CD4-positive, alpha-beta T cell treated with Interleukin-17A for 1 hour (primary cell): ENCODE measurements at regions not wholly inside any gene's neighbourhood (a gene's known extent, or its start where the extent isn't known, plus 50 kb on each side); places are given as distances from the start of the nearest gene placed in this dataset.

ENCODE experiments used
- DNase-seq: peaks from one replicate; pipeline ENCODE4 v3.0.0-alpha.2; 2020

DNA sequence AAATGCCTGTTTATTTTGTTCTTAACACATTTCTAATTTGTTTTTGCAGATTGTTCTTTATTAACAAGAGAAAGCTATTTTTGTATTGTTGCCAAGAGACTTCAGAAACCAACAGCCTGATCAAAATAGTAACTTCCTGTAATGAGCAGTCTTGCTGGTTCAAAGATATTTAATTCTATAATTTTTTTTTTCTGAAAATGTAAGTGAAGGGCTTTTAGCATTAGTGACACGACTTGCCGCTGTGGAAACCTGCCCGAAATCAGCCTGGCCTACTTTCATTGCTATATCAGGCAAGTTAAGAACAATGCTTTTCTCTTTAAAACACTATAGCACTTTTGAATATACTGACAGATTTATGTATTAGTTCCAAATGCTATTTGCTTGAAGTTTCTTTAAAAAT, 374.3 kb downstream of the EFNB2 start:
- no peak for DNase-seq

DNA sequence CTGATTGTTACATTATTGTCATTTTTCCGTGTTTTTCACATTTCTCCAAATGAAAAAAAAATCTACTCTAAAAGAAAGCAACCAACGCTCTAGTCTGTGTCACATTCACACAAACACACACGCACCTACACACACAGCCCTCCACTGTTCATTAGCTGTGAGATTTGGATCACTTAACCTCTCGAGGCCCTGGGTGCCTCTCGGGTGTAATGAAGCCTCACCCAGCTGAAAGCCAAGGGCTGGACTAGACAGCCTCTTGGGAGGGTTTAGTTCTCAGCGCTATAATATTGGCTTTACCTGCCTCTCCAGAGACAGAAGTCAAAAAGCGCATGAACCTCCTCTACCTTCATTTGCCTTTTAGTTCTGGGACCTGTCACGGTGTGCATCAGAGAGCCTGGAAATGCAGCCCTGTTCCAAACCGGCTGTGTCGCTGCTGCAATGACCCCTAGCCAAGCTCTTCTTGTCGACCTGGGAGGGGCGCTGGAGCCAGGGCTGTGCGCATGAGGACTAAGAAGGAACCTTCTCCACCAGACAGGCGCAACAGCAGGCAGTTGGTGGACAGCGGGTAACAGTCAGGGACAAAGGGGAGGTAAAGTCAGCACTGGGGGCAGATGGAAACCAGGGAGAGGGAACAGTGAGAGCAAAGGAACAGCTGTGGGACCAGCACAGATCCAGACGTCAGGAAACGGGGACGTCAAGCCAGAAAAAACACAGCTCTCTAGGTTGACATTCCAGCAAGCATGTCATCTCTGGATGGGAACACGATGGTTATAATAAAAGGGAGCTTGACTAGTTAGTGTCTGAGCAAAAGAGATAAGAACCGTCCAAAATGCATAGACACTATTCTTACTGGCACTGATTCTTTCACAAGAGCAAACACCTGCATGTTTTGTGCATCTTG, 375.9 kb downstream of the EFNB2 start:
- DNase-seq = no peak

DNA sequence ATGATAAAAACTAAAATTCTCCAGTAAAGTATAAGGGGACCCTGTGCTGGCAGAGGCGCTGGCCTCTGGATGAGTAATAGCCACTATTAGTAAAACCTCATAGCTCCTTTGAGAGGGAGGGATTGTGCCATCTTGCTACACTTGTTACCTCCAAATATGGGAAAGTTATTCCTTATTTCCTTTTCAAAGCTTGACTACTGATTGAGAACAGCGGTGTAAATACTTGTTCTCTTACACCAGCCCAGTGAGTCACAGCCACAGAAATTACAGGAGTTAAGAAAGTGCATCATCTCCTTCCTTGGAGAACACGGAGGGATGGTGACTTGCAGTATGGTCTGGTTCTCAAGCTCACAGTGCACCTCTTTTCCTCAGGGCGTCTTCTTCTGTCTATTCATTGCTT, 379.0 kb downstream of the EFNB2 start:
- no peak for DNase-seq

DNA sequence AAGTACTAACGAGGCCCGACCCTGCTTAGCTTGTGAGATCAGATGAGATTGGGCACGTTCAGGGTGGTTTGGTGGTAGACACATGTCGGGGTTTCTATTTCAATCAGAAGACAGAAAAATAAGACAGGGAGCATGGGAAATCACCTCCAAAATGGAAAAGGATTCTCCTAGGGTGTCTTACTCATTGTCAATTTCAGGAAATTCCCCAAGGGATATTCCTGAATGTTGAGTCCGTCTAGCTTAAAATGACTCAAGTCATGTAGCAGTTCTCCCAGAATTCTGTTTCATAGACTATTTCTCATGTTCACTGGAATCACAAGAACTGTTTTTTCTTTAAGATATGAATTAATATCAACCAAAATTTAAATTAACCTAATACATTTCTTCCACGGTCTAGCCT, 380.1 kb downstream of the EFNB2 start:
- DNase-seq = no peak

DNA sequence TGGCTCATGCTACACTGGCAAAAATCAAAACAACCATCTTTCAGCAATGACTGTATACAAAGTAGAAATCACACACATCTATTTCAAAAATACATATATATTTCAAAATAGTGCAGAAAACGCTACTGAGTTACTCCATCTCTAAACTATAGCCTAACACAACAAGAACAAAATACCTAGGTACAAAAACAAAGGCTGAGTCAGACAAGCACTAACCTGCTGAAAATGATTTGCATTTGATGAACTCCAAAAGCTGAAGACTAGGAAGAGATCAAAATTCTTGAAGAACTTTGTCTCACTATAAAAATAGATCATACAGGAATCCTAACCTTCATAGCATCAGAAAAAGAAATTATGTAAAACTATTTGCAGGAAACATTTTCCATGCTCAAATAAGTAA, 381.6 kb downstream of the EFNB2 start:
- DNase-seq = no peak

DNA sequence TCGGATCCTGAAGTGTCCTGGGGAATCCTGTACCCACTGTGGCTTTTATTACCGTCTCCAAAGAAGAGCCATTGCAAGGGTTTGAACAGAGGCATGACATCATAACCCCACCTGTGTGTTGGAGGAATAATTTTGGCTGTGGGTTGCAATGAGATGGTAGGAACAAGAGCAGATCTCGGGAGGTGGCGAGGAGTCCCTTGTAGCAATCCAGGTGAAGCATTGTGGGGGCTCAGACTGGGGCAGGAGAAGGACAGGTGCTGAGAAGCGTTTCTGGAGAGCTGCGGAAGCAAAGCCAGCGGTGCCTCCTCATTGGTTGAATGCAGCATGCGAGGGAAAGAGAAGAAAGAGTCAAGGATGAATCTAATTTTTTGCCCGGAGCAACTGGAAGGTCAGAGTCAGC, 382.4 kb downstream of the EFNB2 start:
- DNase-seq = no peak

DNA sequence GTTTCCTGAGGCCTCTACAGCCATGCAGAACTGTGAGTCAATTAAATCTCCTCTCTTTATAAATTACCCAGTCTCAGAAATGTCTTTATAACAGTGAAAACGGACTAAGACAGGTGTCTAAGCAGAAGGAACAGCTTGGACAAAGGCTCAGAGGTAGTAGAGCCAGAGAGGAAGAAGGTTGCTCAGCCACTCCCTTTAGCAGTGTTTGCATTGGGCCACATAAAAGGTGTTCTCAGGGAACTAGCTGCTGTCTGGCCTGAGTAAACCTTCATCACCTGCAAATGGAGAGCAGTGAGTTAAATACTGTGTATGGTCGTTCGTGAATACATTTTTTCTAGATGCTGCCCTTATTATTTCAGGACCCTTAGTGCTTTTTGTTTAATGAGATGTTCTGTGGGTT, 383.4 kb downstream of the EFNB2 start:
- DNase-seq = no peak

DNA sequence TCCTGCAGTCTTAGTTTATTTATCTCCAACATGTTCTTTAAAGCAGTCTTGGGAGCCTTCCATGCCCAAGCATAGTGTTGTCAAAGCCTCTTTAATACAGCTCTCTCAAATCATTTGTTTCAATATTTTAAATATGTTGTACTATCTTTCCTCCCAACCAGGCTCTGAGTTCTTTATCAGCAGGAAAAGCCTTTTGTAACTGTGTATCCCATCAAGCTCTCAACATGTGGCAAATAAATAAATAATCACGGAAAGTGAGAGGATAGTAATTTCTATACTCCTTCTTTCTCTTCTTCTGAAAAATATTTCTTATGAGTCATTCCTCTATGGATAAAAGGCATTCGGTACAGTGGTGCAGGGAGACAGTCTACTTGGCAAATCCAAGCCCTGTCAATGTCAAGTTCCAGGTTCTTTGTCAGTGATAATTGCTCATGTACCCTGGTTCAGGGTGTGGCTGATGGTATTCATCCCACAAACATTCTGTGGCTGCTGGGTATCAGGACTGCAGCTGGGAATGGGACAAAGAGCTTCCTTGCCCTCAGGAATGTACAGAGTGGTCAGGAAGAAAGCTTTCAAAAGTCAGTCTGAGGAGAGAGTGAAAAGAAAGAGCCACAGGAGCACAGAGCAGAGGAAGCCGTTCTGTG, 384.3 kb downstream of the EFNB2 start:
- DNase-seq = no peak

DNA sequence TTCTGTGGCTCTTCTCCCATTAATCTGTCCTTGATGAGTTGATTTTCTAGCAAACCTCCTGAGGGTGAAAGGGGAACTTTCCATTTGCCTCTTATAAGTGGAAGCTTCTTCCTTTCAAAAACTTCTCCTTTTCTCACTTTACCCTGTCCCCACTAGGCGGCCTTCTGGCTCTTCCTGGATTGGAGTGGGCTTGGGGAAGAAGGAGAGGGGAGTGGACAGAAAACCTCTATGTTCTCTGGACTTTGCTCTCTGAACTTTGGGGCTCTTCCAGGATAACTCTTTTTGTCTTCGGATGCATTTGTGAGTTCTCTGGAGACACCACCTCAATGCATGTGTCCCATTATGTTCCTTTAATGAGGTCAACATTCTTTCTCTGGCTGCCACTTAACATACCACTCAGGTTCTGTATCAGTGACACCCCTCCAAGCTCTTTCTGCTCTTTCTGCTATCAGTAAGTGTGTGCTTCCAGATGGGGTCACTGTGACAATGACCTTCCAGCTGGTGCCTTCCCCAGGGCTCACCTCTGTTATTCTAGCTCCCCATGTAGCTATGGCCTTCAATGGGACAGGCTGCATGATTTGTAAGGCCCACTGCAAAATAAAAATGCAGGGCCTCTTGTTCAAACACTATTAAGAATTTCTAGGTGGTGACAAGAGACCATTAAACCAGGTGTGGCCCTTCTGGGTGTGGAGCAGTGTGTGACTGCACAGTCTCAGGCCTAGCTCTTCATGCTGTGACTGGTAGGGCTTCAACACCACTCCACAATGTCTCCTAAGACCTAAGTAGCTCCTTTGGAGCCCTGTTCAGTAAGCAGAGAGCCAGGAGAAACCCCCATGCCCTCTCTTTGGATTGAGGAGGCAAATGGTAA, 389.2 kb downstream of the EFNB2 start:
- DNase-seq = no peak

DNA sequence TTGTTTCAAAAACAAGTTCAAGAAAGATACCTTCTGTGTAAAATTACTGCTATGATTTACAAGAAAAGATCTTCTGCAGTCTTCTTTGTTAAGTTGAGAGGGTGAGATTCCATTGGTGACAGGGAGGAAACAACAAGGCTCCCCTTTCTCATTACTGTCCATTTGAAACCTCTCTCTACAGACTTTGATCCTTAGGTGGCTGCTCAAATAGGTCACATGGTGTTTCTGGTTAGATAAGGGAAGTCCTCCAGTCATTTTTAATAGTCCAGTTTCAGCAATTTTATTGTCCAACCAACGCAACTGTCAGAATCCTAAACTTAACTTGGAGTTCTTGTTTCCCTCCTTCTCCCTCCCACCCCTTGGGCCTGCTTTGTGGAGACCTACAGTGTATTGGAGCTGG, 390.4 kb downstream of the EFNB2 start:
- no peak for DNase-seq

DNA sequence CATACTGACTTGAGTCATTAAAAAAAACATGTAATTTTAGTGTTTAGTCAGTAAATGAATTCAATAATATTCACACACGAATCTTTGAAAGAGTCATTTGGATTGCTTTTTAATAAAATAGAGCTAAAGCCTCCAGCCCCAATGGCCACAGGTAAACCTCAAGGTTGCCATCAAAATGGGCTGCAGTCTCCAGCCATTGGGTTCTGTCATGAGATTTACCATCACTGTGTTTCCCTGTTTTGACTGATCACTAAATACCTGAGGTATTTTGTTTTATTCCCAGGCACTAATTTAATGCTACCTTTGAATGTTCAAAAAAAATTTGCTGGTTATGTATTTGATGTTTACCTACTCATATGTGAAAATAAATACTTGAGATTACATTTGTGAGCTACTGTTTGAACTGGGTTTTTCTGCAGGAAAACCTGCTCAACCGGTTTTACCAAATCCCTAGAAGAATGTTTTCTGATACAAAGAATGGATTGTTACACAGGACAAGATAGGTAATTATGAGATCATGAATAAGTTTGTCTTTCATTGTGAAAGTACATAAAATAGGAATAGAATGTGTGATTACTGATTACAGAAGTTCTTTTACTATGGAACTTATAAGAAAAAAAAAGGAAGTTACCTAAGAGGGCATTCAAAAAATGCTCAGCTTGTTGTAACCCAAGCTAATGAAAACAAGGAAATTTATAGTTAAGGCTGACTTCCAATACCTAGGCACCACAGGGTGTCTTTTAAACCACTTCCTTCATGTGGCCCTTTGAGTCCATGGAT, 391.3 kb downstream of the EFNB2 start:
- no peak for DNase-seq

DNA sequence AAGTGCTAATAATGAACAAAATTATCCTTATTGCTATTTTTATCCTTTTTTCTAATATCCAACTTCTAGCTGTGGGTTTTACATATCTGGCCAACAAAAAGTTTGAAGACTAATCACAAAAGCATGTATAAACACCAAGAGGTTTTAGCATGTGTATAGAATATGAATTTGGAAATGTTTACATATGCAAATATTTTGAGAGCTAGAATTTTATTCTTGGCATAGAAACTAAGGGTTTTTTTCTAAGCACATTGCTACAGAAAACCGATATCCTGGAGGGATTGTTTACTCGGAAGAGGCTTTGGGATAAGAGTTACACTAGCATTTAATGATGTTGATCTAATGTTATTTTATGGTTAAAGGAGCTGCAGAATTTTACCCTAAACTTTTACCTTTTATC, 392.1 kb downstream of the EFNB2 start:
- no peak for DNase-seq

DNA sequence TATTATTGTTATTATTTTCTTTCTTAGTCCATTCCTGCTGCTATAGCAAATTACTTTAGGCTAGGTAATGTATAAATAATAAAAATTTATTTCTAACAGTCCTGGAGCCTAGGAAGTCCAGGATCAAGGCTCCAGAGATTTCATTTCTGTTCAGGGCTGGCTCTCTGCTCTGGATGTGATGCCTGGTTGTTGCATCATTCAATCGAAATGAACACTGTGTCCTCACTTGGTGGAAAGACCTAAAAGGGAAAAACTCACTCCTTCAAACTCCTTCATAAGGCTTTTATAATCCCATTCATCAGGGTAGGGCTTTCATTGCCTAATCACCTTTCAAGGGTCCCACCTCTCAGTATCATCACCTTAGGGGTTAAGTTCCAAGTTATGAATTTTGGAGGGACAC, 395.0 kb downstream of the EFNB2 start:
- no peak for DNase-seq

DNA sequence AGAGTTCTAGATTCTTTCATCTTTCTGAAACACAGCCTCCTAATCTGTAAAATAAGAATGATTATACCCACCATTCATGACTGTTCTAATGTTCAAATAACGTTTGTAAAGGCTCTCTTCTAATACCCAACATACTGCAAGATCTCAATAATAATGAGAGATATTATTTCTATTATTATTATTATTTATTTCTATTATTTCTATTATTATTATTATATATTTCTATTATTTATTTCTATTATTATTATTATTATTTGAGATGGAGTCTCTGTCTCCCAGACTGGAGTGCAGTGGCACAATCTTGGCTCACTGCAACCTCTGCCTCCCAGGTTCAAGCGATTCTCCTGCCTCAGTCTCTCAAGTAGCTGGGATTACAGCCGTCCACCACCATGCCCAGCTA, 395.5 kb downstream of the EFNB2 start:
- DNase-seq = no peak

DNA sequence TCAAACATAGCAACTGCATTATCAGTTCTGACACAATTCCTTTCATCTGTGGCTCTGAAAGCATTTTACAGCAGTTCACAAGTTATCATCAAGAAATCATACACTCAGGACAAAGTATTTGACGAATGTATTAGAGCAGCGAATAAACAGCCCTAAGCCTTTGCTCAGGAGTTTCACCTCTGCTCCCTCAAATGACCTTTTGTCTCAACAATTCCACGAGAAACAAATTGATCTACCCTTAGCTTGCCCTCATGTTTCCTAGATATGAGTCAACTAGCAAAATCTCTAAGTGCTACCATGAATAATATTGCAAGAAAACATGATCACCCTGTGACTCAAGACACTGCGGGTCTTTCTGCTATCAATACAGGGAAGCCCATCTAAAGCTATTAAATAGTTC, 396.1 kb downstream of the EFNB2 start:
- DNase-seq = no peak

DNA sequence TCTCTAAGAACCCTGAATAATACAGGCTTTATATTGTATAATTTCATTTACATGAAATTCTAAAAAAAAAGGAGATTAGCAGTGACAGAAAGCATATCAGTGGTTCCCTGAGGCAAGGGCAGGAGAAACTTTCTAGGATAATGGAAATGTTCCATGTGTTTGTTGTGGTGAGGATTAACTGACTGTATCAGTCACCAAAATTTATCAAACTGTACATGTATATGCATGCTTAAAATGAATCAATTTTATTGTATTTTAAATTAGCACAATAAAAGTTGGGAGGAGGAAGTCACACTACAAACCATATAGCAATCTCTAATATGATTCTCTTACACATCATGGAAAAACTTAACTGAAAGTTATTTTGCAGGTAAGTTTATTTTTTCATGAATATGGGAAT, 396.8 kb downstream of the EFNB2 start:
- DNase-seq = no peak

DNA sequence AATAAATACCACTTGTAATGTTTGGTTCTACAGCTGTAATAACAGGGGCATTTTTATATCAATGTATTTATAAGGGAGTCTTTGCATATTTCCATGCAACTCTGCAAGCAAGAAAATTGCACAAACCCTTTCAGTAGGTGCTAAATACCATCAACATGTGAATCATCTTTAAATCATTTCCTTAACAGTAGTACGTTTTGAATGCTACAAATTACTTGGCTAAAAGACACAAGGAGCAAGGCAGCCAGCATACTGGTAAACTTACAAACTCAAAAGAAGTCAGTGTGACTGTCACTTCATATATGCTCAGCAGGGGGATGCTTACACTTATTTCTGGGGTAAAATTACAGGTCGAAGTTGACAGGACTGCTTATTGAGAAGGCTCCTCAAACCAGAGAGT, 402.4 kb downstream of the EFNB2 start:
- no peak for DNase-seq

DNA sequence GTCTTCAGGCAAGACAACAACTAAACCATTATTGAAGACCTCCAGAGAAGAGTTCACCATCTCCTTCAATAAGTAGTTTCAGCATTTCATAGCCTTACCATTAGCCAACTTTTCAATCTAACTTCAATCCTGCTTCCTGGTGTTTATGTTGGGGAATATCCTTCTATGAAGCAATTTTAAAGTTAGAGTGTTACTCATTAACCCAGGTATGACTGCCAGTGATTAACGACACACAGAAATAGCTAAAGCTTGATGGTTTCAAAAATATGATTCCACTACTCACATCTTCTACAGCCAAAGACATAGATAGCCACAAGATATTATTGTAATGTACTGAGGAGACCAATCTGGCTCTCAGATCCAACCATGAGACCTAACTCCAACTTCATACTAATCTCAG, 403.2 kb downstream of the EFNB2 start:
- DNase-seq = no peak

DNA sequence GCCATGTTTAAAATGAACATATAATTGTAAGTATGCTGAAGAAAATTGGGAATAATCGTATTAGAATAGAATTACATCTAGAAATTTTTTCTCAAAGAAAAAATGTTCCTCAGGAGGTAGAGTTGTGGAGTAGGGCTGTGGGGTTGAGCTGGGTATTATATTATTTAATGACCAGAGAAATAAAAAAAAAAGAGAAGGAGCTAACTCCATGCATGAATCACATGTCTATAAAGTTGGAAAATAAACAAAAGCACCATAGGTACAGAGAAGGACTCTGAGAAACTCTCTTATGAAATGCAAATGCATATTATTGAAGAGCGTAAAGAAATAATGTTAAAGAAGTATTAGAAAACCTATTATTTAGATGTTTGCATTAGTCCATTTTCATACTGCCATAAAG, 405.5 kb downstream of the EFNB2 start:
- DNase-seq = no peak

DNA sequence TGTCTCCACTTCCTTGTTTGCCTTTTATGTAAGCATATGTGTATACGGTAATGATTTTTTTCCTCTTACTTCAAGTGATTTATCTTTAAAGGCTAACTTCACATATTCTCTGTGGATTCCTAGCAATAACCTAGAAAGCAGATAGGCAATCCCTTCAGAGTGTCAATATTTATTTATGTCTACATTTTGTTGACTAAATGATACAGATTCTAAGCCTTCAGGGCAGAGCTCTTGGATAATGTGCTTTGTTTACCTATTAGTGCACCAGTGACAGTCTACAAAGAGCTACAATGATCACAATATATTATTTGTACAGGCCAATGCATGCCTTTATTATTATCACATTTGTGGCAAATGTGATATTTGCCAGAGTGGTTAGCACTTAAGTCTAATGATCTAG, 406.2 kb downstream of the EFNB2 start:
- no peak for DNase-seq

DNA sequence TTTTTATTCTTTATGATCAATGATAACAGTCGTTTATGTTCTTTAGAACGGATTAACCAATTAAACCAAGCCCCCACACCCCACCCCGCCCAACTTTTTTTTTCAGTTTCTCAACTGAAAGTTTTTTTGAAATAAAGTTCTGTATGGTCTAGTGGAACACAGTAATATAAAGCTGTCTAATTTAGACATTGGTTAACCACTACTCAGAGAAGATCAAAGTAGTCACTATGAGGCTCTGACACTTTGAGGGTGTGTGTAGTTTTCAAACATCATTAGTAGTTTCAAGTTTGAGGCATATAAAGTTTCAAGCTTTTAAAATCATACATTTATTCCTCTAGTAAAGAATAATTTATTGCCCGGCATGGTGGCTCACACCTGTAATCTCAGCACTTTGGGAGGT, 413.2 kb downstream of the EFNB2 start:
- no peak for DNase-seq

DNA sequence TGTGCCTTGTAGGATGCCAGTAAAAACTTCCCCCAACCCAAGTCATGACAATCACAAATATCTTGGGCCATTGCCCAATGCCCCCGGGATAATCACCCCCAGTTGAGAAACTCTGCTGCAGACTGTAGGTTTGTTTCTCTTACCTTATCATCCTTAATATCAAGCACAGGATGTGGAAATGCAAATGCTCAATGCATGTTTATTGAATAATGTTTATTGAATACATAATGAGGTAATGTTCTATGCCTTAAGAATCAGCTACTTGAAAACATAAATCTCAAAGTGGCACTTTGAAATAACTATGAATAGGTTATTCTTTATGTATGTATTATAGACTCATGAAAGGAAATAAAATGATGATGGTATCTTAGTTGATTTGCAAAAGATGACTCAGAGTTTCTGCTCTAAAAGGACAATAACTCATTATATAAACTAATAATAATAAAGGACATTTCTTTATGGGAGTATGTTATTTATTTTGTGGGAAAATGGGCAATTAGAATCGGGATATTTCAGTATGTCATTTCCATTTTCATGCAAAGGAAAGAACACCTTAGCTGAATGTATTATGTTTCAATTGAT, 414.2 kb downstream of the EFNB2 start:
- DNase-seq = no peak

DNA sequence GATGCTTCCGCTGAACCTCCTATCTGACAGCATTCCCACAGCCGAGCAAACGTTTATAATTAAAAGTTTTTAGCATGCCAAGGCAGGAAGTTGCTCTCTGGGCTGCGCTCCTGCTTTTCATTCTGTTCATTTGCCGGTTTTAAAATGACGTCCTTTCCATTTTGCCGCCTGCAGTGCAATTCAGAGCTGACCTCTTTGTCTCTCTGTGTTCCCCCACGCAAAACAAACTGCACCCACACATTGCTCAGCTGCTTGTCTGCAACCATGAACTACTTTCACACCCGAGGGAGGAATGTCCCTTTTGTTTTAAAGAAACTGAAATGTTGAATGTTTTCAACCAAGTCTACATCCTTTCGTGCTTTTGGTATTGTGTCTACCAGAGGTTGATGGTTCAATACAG, 416.5 kb downstream of the EFNB2 start:
- no peak for DNase-seq
